BLaER1 (cell line): ENCODE measurements at regions not wholly inside any gene's neighbourhood (a gene's known extent, or its start where the extent isn't known, plus 50 kb on each side); places are given as distances from the start of the nearest gene placed in this dataset.

Source experiments
- H3K27ac ChIP-seq: shearing (Covaris generic); formaldehyde crosslinking; 2 replicates; pipeline ENCODE4 v1.8.1; 2022
- H3K27me3 ChIP-seq: shearing (Covaris generic); formaldehyde crosslinking; 2 replicates; pipeline ENCODE4 v1.8.1; 2022
- H3K36me3 ChIP-seq: shearing (Covaris generic); formaldehyde crosslinking; 2 replicates; pipeline ENCODE4 v1.8.1; 2022
- H3K4me1 ChIP-seq: shearing (Covaris generic); formaldehyde crosslinking; 2 replicates; pipeline ENCODE4 v1.8.1; 2022
- H3K4me2 ChIP-seq: shearing (Covaris generic); formaldehyde crosslinking; 2 replicates; pipeline ENCODE4 v1.8.1; 2022
- H3K4me3 ChIP-seq: shearing (Covaris generic); formaldehyde crosslinking; 2 replicates; pipeline ENCODE4 v1.8.1; 2022
- H3K9ac ChIP-seq: shearing (Covaris generic); formaldehyde crosslinking; 2 replicates; pipeline ENCODE4 v1.8.1; 2022
- H3K9me3 ChIP-seq: shearing (Covaris generic); formaldehyde crosslinking; 2 replicates; pipeline ENCODE4 v1.8.1; 2022
- H4K20me1 ChIP-seq: shearing (Covaris generic); formaldehyde crosslinking; 2 replicates; pipeline ENCODE4 v1.8.1; 2022
- Cebpa-rat ChIP-seq: shearing (Covaris generic); IDR thresholded peaks from 2 replicates; pipeline ENCODE4 v1.8.1; 2022

DNA sequence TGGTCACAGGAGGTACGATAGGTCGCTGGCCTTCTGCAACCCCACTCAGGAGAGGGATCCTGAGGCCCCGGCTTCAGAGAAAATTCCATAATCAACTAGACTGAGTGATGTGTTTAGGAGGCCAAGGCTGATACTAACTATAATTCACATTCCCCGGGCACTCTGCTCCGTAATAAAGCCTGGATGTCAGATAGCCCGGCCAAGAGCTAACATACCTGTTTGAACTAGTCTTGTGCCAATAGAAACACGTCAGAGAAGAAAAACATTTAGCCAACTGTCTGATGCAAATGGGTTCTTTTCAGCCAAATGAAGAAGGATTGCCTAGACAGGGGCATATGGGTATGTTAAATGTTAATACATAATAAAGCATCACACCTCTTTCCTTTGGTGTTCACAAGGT is 204.2 kb downstream of the TSHZ3 start:
- TF ChIP-seq Cebpa-rat, result no peak
- H3K4me2 ChIP-seq, result no peak overlapping the region
- H3K4me3 ChIP-seq, result no peak overlapping the region
- H3K9me3 ChIP-seq, result no peaks in the 10 kb centered on the region
- no peak overlapping the region for H3K27ac ChIP-seq
- H3K36me3 ChIP-seq, result no peaks in the 10 kb centered on the region
- H3K27me3 ChIP-seq, result no peaks in the 10 kb centered on the region
- no peaks in the 10 kb centered on the region for H4K20me1 ChIP-seq
- no peak overlapping the region for H3K9ac ChIP-seq
- H3K4me1 ChIP-seq, result peaks cover 34% of the 10 kb centered on the region

GRCh38 chr19:31144075-31144870 is 205.0 kb downstream of the TSHZ3 start:
- no peaks in the 10 kb centered on the region for H3K36me3 ChIP-seq
- peaks cover 34% of the 10 kb centered on the region for H3K4me1 ChIP-seq
- no peak overlapping the region for H3K9ac ChIP-seq
- H3K27me3 ChIP-seq, result no peaks in the 10 kb centered on the region
- H3K27ac ChIP-seq, result no peak overlapping the region
- no peak overlapping the region for H3K4me2 ChIP-seq
- no peaks in the 10 kb centered on the region for H3K9me3 ChIP-seq
- H4K20me1 ChIP-seq, result no peaks in the 10 kb centered on the region
- no peak overlapping the region for H3K4me3 ChIP-seq
- no peak for TF ChIP-seq Cebpa-rat

- Histone ChIP-seq H3K9me3 (peaks cover 3% of the 10 kb centered on the region; the same call in 1 of the 2 replicates), H3K4me2 (peak overlapping the region; percentile 56), H3K4me3 (no peak overlapping the region), H3K27ac (no peak overlapping the region), H3K4me1 (peaks cover 23% of the 10 kb centered on the region), H4K20me1 (no peaks in the 10 kb centered on the region), H3K36me3 (no peaks in the 10 kb centered on the region), H3K9ac (no peak overlapping the region), H3K27me3 (no peaks in the 10 kb centered on the region)
- no peak for TF ChIP-seq Cebpa-rat
Measured at GRCh38 chr19:31141301-31141700, 207.9 kb downstream of the TSHZ3 start.

GRCh38 chr19:31140717-31141116 is 208.5 kb downstream of the TSHZ3 start:
- Histone ChIP-seq H3K4me2 (peak overlapping the region; percentile 56), H3K27ac (no peak overlapping the region)

DNA sequence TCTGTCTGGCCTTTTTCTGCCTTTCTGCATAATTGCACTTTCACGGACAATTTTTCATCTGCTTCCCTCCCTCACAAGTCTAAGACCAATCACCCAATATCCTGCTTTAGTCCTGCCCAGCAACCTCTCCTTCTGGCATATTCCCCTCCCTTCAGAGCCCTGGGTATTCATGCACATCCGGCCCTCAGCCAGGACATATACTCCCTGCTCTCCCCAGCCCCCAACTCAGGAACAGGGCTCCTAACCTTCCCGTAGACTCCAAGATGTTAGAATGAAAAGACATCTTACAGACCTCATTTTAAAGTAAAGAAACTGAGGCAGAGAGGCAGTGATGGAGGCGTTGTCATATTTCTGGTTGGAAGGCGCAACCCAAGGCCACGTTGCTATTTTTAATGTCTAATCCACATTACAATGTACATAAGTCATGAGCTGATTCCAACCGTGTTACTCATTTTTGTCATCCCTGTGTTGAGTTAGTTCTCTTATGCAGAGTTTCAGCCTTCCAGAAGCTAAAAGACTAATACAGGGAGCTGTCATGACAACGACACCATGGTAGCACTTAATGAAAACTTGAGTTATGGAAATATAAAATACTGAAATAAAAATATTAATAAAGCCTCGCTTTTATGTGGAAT is 209.2 kb downstream of the TSHZ3 start:
- Histone ChIP-seq H4K20me1 (no peaks in the 10 kb centered on the region), H3K4me1 (peaks cover 19% of the 10 kb centered on the region), H3K27ac (no peak overlapping the region), H3K4me2 (no peak overlapping the region), H3K9me3 (peaks cover 3% of the 10 kb centered on the region; the same call in 1 of the 2 replicates), H3K9ac (no peak overlapping the region), H3K36me3 (no peaks in the 10 kb centered on the region), H3K4me3 (no peak overlapping the region), H3K27me3 (no peaks in the 10 kb centered on the region)
- no peak for TF ChIP-seq Cebpa-rat

More at GRCh38 chr19:31140717-31141116, 208.5 kb downstream of the TSHZ3 start:
- no peaks in the 10 kb centered on the region for H3K36me3 ChIP-seq
- H3K9me3 ChIP-seq, result peaks cover 3% of the 10 kb centered on the region; the same call in 1 of the 2 replicates
- no peak overlapping the region for H3K4me3 ChIP-seq
- H3K4me1 ChIP-seq, result peaks cover 19% of the 10 kb centered on the region
- no peaks in the 10 kb centered on the region for H3K27me3 ChIP-seq
- no peaks in the 10 kb centered on the region for H4K20me1 ChIP-seq
- H3K9ac ChIP-seq, result no peak overlapping the region
- TF ChIP-seq Cebpa-rat, result no peak

DNA sequence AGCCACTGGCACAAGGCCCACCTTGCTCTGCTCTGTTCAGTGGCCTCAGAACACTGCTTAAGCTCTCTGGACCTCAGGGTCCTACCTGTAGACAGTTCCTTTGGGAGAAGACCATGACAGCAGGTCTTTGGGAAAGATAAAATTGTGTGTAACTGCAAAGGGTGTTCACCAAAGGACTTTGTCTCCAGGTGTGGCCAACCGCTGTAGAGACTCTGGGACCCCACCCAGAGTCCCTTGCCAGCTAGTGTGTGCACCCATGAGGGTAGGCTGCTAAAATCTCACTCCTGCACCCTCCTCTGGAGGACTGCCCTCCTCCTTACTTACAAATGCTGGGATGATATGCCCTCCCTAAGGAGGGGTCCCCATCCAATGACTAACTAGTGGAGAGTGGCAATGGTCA is 211.2 kb downstream of the TSHZ3 start:
- Histone ChIP-seq H3K27me3 (no peaks in the 10 kb centered on the region), H3K36me3 (no peaks in the 10 kb centered on the region), H3K4me2 (no peak overlapping the region), H3K27ac (no peak overlapping the region), H3K4me3 (no peak overlapping the region), H4K20me1 (no peaks in the 10 kb centered on the region), H3K9ac (no peak overlapping the region), H3K4me1 (peaks cover 19% of the 10 kb centered on the region), H3K9me3 (peaks cover 3% of the 10 kb centered on the region; the same call in 1 of the 2 replicates)
- no peak for TF ChIP-seq Cebpa-rat

- no peaks in the 10 kb centered on the region for H4K20me1 ChIP-seq
- H3K27me3 ChIP-seq, result no peaks in the 10 kb centered on the region
- H3K9ac ChIP-seq, result no peak overlapping the region
- peaks cover 3% of the 10 kb centered on the region; the same call in 1 of the 2 replicates for H3K9me3 ChIP-seq
- H3K4me2 ChIP-seq, result no peak overlapping the region
- H3K27ac ChIP-seq, result no peak overlapping the region
- no peaks in the 10 kb centered on the region for H3K36me3 ChIP-seq
- peaks cover 8% of the 10 kb centered on the region for H3K4me1 ChIP-seq
- H3K4me3 ChIP-seq, result no peak overlapping the region
- TF ChIP-seq Cebpa-rat, result no peak
Measured at GRCh38 chr19:31135841-31136240, 213.4 kb downstream of the TSHZ3 start.

- Histone ChIP-seq H3K9ac (no peak overlapping the region), H3K9me3 (peaks cover 27% of the 10 kb centered on the region), H3K4me3 (no peak overlapping the region), H4K20me1 (no peaks in the 10 kb centered on the region), H3K4me2 (no peak overlapping the region), H3K4me1 (peaks cover 8% of the 10 kb centered on the region), H3K27ac (no peak overlapping the region), H3K27me3 (no peaks in the 10 kb centered on the region), H3K36me3 (peaks cover 9% of the 10 kb centered on the region; the same call in 1 of the 2 replicates)
- TF ChIP-seq Cebpa-rat, result no peak
Measured at GRCh38 chr19:31132753-31133110, 216.5 kb downstream of the TSHZ3 start.

DNA sequence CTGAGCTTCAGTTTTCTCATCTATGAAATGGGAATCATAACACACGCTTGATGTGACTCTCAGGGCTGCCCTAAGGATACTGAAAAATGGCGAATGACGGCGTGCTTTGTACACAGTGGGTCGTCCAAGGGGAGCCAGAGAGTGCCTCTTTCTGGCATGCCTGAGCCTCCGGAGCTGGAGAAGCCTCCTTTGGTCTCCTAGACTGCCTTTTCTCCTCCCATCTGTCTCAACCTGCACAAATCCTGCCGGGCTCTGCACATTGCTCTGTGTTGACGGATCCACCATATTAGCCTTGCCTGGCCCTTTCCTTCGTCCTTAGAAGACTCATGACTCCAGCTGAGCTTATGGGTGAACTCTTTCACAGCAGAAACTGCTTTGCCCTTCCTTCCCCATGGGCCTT is 220.9 kb downstream of the TSHZ3 start:
- Histone ChIP-seq H3K4me3 (no peak overlapping the region), H3K36me3 (peaks cover 9% of the 10 kb centered on the region; the same call in 1 of the 2 replicates), H3K9ac (no peak overlapping the region), H3K27me3 (no peaks in the 10 kb centered on the region), H3K4me2 (no peak overlapping the region), H3K4me1 (peaks cover 29% of the 10 kb centered on the region), H3K27ac (peak overlapping the region; percentile 62; the same call in 1 of the 2 replicates), H4K20me1 (no peaks in the 10 kb centered on the region), H3K9me3 (peaks cover 23% of the 10 kb centered on the region)
- TF ChIP-seq Cebpa-rat, result no peak
